Endometrium (tissue), 2 donors: ENCODE measurements at regions not wholly inside any gene's neighbourhood (a gene's known extent, or its start where the extent isn't known, plus 50 kb on each side); places are given as distances from the start of the nearest gene placed in this dataset.

ENCODE experiments used
- FAIRE-seq: peaks from 2 replicates; lab custom pipeline; 2012; peaks lifted over from hg19 to GRCh38; lab: Jason Lieb, UNC
- donor health status: control.
- donor health status: control.

DNA sequence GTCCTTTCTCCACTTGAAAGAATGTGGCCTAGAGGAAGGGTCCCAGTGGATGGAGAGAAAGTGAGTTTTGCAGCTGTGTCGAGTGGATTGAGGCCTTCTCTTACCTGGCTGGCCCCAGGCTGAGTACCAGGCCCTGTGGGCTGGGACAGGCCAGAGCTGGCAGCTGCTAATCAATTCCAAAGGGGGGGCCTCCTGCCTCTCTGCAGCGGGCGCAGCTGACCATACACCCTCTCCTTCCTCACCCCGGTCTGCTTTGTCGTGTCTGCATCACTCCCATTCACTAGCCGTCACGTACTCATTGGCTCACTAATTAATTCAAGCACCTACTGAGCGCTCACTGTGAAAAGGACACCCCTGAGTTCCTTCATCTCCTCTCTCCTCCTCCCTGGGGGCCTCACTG, 58.4 kb upstream of the PITX1 start:
- FAIRE-seq: no peak

DNA sequence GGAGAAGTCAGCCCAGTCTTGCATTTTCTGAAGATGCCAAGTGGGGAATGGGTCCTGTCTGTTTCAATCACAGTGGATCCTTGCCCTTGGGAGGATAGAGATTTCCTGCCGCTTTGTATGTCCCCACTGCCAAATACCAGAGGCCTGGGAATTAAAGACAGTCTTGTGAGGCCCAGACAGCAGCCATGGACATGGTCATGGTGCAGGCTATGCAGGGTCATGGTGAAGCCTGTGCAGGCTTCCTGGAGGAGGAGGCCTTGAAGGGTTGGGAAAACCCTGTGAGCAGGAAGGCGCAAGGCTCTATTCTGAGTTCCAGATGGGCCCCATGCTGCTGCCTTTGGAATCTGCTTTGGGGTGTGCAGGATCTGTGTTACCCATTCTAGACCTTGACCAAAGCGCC, 57.3 kb upstream of the PITX1 start:
- FAIRE-seq: no peak

- FAIRE-seq: no peak
Measured at GRCh38 chr5:135089912-135090311, 55.9 kb upstream of the PITX1 start.

GRCh38 chr5:135088911-135089310, 54.9 kb upstream of the PITX1 start:
- FAIRE-seq: no peak

DNA sequence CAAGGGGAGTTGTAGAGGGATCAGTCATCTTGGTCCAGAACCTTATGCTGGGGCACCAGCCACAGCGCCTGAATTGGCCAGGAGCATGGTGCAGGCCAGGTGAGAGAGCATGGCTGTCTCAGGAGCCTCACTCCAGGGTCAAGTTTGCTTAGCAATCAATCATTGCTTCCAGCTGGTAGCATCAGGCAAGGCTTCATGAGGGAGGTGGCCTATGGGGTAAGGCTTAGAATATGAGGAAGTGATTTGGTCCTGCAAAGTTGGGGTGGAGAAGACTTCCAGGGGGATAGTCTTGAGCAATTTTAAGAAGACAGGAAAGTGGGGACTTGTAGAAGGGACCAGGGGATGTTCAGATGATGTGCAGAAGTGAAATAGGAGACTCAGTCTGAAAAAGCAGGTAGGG, 53.9 kb upstream of the PITX1 start:
- FAIRE-seq: no peak

GRCh38 chr5:135085936-135086725, 52.1 kb upstream of the PITX1 start:
- FAIRE-seq: no peak

GRCh38 chr5:135085133-135085935, 51.3 kb upstream of the PITX1 start:
- no peak for FAIRE-seq
